ENCODE measurements at regions not wholly inside any gene's neighbourhood (a gene's known extent, or its start where the extent isn't known, plus 50 kb on each side); places are given as distances from the start of the nearest gene placed in this dataset.

- ATAC-seq, result no peak
- ChIA-PET POLR2A (no interaction called here), CTCF (no interaction called here)
- no peak for DNase-seq (ENCODE audit: low read depth, low spot score)
- TF ChIP-seq TCF7L2 (IDR thresholded peaks at IDR 0.05; ENCODE audit: low read depth, low read length), result no peak
- no peak for TF ChIP-seq SIN3A (IDR thresholded peaks at IDR 0.05; ENCODE audit: borderline replicate concordance, insufficient read depth, low read depth, low read length)
- no peak for TF ChIP-seq REST (IDR thresholded peaks at IDR 0.05; ENCODE audit: insufficient read depth in 1 of 2, low read depth in 2 of 2, low read length in 1 of 2)
- no peak for TF ChIP-seq POLR2AphosphoS5 (IDR thresholded peaks at IDR 0.05; ENCODE audit: low read depth, low read length)
- no peak for TF ChIP-seq CTCF (IDR thresholded peaks at IDR 0.05)
- no peaks in the 10 kb centered on the region for H3K36me3 ChIP-seq (ENCODE audit: control insufficient read depth, insufficient read depth, low read length)
- H3K27me3 ChIP-seq (ENCODE audit: control insufficient read depth, insufficient read depth, low read length), result no peaks in the 10 kb centered on the region
- H3K4me1 ChIP-seq (ENCODE audit: control insufficient read depth, insufficient read depth, low read length), result no peaks in the 10 kb centered on the region
- no peak overlapping the region for H3K27ac ChIP-seq (ENCODE audit: low read length)
- no peak overlapping the region for H3K4me3 ChIP-seq (ENCODE audit: low read depth in 2 of 2, low read length in 2 of 2)
- no TSS peak for BruUV-seq (replicated peaks)
- in situ Hi-C loops (cut with HindIII; ENCODE audit: low pct_unique_long_range_greater_than_20kb, low sequenced_read_pairs) (no loop called here), intact Hi-C loops (cut with micrococcal nuclease; ENCODE audit: unreplicated experiment) (no loop called here)
- H3K9me3 ChIP-seq (ENCODE audit: control insufficient read depth, insufficient read depth, low read depth, low read length), result no peaks in the 10 kb centered on the region
Measured at GRCh38 chr9:120236596-120236995, 343.4 kb downstream of the CDK5RAP2 start.

- H3K4me3 ChIP-seq (ENCODE audit: low read depth in 2 of 2, low read length in 2 of 2), result no peak overlapping the region
- in situ Hi-C loops (cut with HindIII; ENCODE audit: low pct_unique_long_range_greater_than_20kb, low sequenced_read_pairs) (no loop called here), intact Hi-C loops (cut with micrococcal nuclease; ENCODE audit: unreplicated experiment) (no loop called here)
- DNase-seq (ENCODE audit: low read depth, low spot score) (no peak), ATAC-seq (no peak)
- BruUV-seq (replicated peaks), result no TSS peak
- no peak overlapping the region for H3K27ac ChIP-seq (ENCODE audit: low read length)
- CTCF ChIA-PET, result no interaction called here
- no peaks in the 10 kb centered on the region for H3K27me3 ChIP-seq (ENCODE audit: control insufficient read depth, insufficient read depth, low read length)
- TF ChIP-seq SIN3A (IDR thresholded peaks at IDR 0.05; ENCODE audit: borderline replicate concordance, insufficient read depth, low read depth, low read length) (no peak), POLR2AphosphoS5 (IDR thresholded peaks at IDR 0.05; ENCODE audit: low read depth, low read length) (no peak), REST (IDR thresholded peaks at IDR 0.05; ENCODE audit: insufficient read depth in 1 of 2, low read depth in 2 of 2, low read length in 1 of 2) (no peak), CTCF (IDR thresholded peaks at IDR 0.05) (no peak), TCF7L2 (IDR thresholded peaks at IDR 0.05; ENCODE audit: low read depth, low read length) (no peak)
- H3K4me1 ChIP-seq (ENCODE audit: control insufficient read depth, insufficient read depth, low read length), result no peaks in the 10 kb centered on the region
- H3K36me3 ChIP-seq (ENCODE audit: control insufficient read depth, insufficient read depth, low read length), result no peaks in the 10 kb centered on the region
- POLR2A ChIA-PET, result no interaction called here
- no peaks in the 10 kb centered on the region for H3K9me3 ChIP-seq (ENCODE audit: control insufficient read depth, insufficient read depth, low read depth, low read length)
Measured at GRCh38 chr9:120235081-120235480, 344.9 kb downstream of the CDK5RAP2 start.
